ENCODE measurements at regions not wholly inside any gene's neighbourhood (a gene's known extent, or its start where the extent isn't known, plus 50 kb on each side); places are given as distances from the start of the nearest gene placed in this dataset.

- peaks cover 15% of the 10 kb centered on the region for H3K9me3 Mint-ChIP-seq
- peaks cover 3% of the 10 kb centered on the region for H3K27me3 Mint-ChIP-seq (ENCODE audit: low read depth)
- DNase-seq (ENCODE audit: low spot score in 2 of 2, unreplicated experiment in 2 of 2) = no peak
- no peak overlapping the region for H3K27ac Mint-ChIP-seq
- TF ChIP-seq, protein P1, sequence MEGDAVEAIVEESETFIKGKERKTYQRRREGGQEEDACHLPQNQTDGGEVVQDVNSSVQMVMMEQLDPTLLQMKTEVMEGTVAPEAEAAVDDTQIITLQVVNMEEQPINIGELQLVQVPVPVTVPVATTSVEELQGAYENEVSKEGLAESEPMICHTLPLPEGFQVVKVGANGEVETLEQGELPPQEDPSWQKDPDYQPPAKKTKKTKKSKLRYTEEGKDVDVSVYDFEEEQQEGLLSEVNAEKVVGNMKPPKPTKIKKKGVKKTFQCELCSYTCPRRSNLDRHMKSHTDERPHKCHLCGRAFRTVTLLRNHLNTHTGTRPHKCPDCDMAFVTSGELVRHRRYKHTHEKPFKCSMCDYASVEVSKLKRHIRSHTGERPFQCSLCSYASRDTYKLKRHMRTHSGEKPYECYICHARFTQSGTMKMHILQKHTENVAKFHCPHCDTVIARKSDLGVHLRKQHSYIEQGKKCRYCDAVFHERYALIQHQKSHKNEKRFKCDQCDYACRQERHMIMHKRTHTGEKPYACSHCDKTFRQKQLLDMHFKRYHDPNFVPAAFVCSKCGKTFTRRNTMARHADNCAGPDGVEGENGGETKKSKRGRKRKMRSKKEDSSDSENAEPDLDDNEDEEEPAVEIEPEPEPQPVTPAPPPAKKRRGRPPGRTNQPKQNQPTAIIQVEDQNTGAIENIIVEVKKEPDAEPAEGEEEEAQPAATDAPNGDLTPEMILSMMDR (IDR thresholded peaks at IDR 0.05; ENCODE audit: unreplicated experiment) = no peak
- peaks cover 21% of the 10 kb centered on the region for H3K4me1 Mint-ChIP-seq
- no peak overlapping the region for H3K4me3 Mint-ChIP-seq
- H3K36me3 Mint-ChIP-seq = no peaks in the 10 kb centered on the region
Observed at GRCh38 chr10:125283836-125284614, 123.7 kb upstream of the CTBP2 start.

- TF ChIP-seq, protein P1 (IDR thresholded peaks at IDR 0.05; ENCODE audit: unreplicated experiment) = no peak
- peaks cover 11% of the 10 kb centered on the region for H3K9me3 Mint-ChIP-seq
- H3K27ac Mint-ChIP-seq = no peak overlapping the region
- H3K4me3 Mint-ChIP-seq = no peak overlapping the region
- DNase-seq (ENCODE audit: low spot score in 2 of 2, unreplicated experiment in 2 of 2) = no peak
- H3K27me3 Mint-ChIP-seq (ENCODE audit: low read depth) = peaks cover 3% of the 10 kb centered on the region
- H3K4me1 Mint-ChIP-seq = peaks cover 21% of the 10 kb centered on the region
- H3K36me3 Mint-ChIP-seq = no peaks in the 10 kb centered on the region
Observed at GRCh38 chr10:125283191-125283835, 123.0 kb upstream of the CTBP2 start.

- TF ChIP-seq, protein P1 (IDR thresholded peaks at IDR 0.05; ENCODE audit: unreplicated experiment) = no peak
- H3K9me3 Mint-ChIP-seq = peaks cover 2% of the 10 kb centered on the region
- H3K36me3 Mint-ChIP-seq = peaks cover under 1% of the 10 kb centered on the region
- no peak overlapping the region for H3K27ac Mint-ChIP-seq
- DNase-seq (ENCODE audit: low spot score in 2 of 2, unreplicated experiment in 2 of 2) = no peak
- H3K4me3 Mint-ChIP-seq = no peak overlapping the region
- H3K27me3 Mint-ChIP-seq (ENCODE audit: low read depth) = peaks cover 3% of the 10 kb centered on the region
- H3K4me1 Mint-ChIP-seq = peaks cover 21% of the 10 kb centered on the region
Observed at GRCh38 chr10:125281091-125281490, 120.7 kb upstream of the CTBP2 start.

DNA sequence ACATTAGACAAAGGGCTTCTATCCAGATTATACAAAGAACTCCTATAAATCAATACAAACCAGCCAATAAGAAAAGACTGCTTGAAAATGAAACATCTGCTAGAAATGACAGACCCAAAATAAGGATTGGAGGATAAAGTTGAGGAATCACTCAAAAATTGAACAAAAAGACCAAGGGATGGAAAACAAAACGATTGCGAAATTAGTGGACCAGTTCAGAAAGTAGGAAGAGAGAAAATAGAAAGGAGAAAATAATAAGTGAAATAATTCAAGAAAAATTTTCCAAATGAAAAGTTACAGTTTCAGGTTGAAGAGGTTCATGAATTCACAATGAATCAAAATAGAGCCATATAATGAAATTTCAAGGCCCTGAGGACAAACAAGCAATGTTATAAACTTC is 115.8 kb upstream of the CTBP2 start:
- TF ChIP-seq, protein P1 (IDR thresholded peaks at IDR 0.05; ENCODE audit: unreplicated experiment) = no peak
- no peak for DNase-seq (ENCODE audit: low spot score in 2 of 2, unreplicated experiment in 2 of 2)

DNA sequence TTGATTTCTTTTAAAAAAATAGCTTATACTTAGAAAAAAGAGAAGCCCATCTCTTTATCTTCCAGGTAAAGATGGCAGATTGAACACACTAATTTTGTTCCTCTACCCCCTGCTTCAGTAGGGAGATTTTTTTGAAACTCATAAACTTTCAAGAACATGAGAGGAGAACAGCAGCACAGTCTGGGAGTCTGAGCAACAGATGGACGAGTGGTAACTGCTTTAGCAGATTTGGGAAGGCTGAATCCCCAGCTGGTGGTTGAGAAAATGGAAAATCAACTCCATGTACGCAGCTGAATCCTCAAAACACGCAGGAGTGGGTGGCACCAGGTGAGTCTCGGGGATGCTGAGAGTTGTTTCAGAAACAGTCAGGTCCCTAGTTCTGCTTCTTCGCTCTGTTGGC is 114.6 kb upstream of the CTBP2 start:
- Mint-ChIP-seq H3K4me1 (peaks cover 5% of the 10 kb centered on the region), H3K9me3 (peaks cover 10% of the 10 kb centered on the region), H3K27me3 (ENCODE audit: low read depth) (no peaks in the 10 kb centered on the region), H3K36me3 (peaks cover 2% of the 10 kb centered on the region), H3K27ac (no peak overlapping the region), H3K4me3 (no peak overlapping the region)
- TF ChIP-seq, protein P1 (IDR thresholded peaks at IDR 0.05; ENCODE audit: unreplicated experiment) = no peak
- no peak for DNase-seq (ENCODE audit: low spot score in 2 of 2, unreplicated experiment in 2 of 2)

More for the DNA sequence above, 115.8 kb upstream of the CTBP2 start:
- Mint-ChIP-seq H3K36me3 (peaks cover 2% of the 10 kb centered on the region), H3K4me3 (no peak overlapping the region), H3K9me3 (peaks cover 10% of the 10 kb centered on the region), H3K4me1 (no peaks in the 10 kb centered on the region), H3K27me3 (ENCODE audit: low read depth) (no peaks in the 10 kb centered on the region), H3K27ac (no peak overlapping the region)

Data from mesothelial cell of epicardium (in vitro differentiated cells).